Naive thymus-derived CD8-positive, alpha-beta T cell (primary cell): ENCODE measurements at regions not wholly inside any gene's neighbourhood (a gene's known extent, or its start where the extent isn't known, plus 50 kb on each side); places are given as distances from the start of the nearest gene placed in this dataset.
A peak's percentile ranks its signal among the peaks of the same experiment; 100 is the strongest.

Experiments
- ATAC-seq, 2 donors: fragments of 150-1000 bp; cut with Tn5 transposase in 1 of 2; sonication (Bioruptor Pico), chemical (Tn5 transposase) in 1 of 2; 1 replicate in 1 of 2; 2 replicates in 1 of 2; pipeline ENCODE4 v1.10.0; 2021; ENCODE audit warnings: mild to moderate bottlenecking in 2 of 2, moderate library complexity in 2 of 2
- POLR2A ChIA-PET: fragments of 350-600 bp; sonication (Branson Sonifier 250); formaldehyde crosslinking; loops from one replicate; lab custom pipeline; 2021; ENCODE audit warnings: antibody characterized with exemption; lab: Charles Lee
- DNase-seq, 10 donors: peaks; one replicate each; pipeline versions ENCODE4 v3.0.0 to v3.0.0-alpha.2; 2020 to 2022
- H3K27ac Mint-ChIP-seq, 10 donors: one replicate each; pipeline ENCODE4 v1.8.0; 2020 to 2022; ENCODE audit warnings: mild to moderate bottlenecking in 10 of 10, mixed read lengths in 10 of 10, moderate library complexity in 4 of 10, inconsistent platforms in 1 of 10
- H3K27me3 Mint-ChIP-seq, 5 donors: one replicate each; pipeline ENCODE4 v1.8.0; 2021 to 2022; ENCODE audit warnings: mixed read lengths in 5 of 5
- H3K36me3 Mint-ChIP-seq, 3 donors: one replicate each; pipeline ENCODE4 v1.8.0; 2020 to 2022; ENCODE audit warnings: mixed read lengths in 3 of 3, mild to moderate bottlenecking in 2 of 3, inconsistent platforms in 1 of 3
- H3K4me1 Mint-ChIP-seq, 4 donors: one replicate each; pipeline ENCODE4 v1.8.0; 2021 to 2022; ENCODE audit warnings: mixed read lengths in 4 of 4
- H3K4me3 Mint-ChIP-seq, 10 donors: one replicate each; pipeline ENCODE4 v1.8.0; 2020 to 2022; ENCODE audit warnings: mild to moderate bottlenecking in 10 of 10, mixed read lengths in 10 of 10, moderate library complexity in 6 of 10, inconsistent platforms in 1 of 10
- H3K9me3 Mint-ChIP-seq, 9 donors: one replicate each; pipeline ENCODE4 v1.8.0; 2020 to 2022; ENCODE audit warnings: mixed read lengths in 9 of 9, mild to moderate bottlenecking in 3 of 9, inconsistent platforms in 1 of 9, moderate library complexity in 1 of 9

DNA sequence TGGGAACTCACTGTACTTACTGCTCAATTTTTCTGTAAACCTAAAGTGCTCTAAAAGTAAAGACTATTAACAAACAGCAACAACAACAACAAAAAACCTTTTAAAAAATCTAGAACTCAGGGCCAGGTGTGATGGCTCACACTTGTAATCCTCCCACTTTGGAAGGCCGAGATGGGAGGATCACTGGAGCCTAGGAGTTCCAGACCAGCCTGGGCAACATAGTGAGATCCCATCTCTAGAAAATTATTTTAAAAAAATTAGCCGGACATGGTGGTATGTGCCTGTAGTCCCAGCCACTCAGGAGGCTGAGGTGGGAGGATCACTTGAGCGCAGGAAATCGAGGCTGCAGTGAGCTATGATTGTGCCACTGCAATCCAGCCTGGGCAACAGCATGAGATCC lies 161.8 kb downstream of the NUP210 start:
- peaks cover 8 to 12% (median 10%) of the 10 kb centered on the region in 4 donors for H3K4me1 Mint-ChIP-seq
- H3K36me3 Mint-ChIP-seq: no peaks in the 10 kb centered on the region
- POLR2A ChIA-PET: no interaction called here
- no peaks in the 10 kb centered on the region for H3K9me3 Mint-ChIP-seq
- no peak overlapping the region for H3K27ac Mint-ChIP-seq
- DNase-seq: no peak
- ATAC-seq: no peak
- peaks cover 0 to 2% (median 0%) of the 10 kb centered on the region in 5 donors for H3K27me3 Mint-ChIP-seq
- no peak overlapping the region for H3K4me3 Mint-ChIP-seq

DNA sequence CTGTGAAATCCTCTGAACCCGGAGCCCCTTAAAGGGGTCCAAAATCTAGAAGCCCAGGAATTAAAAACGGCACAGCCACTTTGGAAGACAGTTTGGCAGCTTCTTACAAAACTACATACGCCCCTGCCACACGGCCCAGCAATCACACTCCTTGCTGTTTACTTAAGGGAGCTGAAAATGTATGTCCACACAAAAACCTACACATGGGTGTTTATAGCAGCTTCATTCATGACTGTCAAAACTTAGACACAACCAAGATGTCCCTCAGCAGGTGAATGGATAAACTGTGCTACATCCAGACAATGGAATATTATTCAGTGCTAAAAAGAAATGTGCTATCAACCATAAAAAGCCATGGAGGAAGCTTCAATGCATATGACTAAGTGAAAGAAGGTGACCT lies 162.5 kb downstream of the NUP210 start:
- H3K36me3 Mint-ChIP-seq: no peaks in the 10 kb centered on the region
- no peaks in the 10 kb centered on the region for H3K9me3 Mint-ChIP-seq
- ATAC-seq (no peak), DNase-seq (no peak)
- H3K4me3 Mint-ChIP-seq: no peak overlapping the region
- H3K27ac Mint-ChIP-seq: no peak overlapping the region
- POLR2A ChIA-PET: no interaction called here
- H3K4me1 Mint-ChIP-seq: peaks cover 5 to 8% (median 7%) of the 10 kb centered on the region in 4 donors
- peaks cover 0 to 2% (median 0%) of the 10 kb centered on the region in 5 donors for H3K27me3 Mint-ChIP-seq

DNA sequence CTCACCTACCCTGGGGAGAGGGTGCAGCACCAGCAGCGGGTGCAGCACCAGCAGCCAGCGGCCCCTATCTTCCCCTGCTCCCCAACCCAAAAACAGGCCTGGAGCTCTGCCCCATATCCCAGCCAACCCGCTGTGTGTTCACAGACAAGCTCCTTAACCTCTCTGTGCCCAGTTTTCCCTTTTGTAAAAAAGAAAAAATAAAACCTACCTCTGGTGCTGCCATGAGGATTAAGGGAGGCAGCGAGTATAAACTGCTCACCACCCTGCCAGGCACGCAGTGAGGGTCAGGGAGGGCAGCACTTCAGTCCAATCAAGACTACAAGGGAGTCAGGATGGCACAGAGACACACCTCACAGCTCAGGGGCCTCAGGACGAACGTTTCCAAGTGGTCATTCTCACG lies 163.3 kb downstream of the NUP210 start:
- Mint-ChIP-seq H3K4me3 (no peak overlapping the region), H3K27ac (peak overlapping the region in 1 of 10 donors; percentile 0), H3K27me3 (peaks cover 0 to 8% (median 6%) of the 10 kb centered on the region in 5 donors), H3K36me3 (no peaks in the 10 kb centered on the region), H3K4me1 (peaks cover 0 to 2% (median 2%) of the 10 kb centered on the region in 4 donors), H3K9me3 (no peaks in the 10 kb centered on the region)
- no peak for DNase-seq
- ATAC-seq: no peak
- POLR2A ChIA-PET: no interaction called here

DNA sequence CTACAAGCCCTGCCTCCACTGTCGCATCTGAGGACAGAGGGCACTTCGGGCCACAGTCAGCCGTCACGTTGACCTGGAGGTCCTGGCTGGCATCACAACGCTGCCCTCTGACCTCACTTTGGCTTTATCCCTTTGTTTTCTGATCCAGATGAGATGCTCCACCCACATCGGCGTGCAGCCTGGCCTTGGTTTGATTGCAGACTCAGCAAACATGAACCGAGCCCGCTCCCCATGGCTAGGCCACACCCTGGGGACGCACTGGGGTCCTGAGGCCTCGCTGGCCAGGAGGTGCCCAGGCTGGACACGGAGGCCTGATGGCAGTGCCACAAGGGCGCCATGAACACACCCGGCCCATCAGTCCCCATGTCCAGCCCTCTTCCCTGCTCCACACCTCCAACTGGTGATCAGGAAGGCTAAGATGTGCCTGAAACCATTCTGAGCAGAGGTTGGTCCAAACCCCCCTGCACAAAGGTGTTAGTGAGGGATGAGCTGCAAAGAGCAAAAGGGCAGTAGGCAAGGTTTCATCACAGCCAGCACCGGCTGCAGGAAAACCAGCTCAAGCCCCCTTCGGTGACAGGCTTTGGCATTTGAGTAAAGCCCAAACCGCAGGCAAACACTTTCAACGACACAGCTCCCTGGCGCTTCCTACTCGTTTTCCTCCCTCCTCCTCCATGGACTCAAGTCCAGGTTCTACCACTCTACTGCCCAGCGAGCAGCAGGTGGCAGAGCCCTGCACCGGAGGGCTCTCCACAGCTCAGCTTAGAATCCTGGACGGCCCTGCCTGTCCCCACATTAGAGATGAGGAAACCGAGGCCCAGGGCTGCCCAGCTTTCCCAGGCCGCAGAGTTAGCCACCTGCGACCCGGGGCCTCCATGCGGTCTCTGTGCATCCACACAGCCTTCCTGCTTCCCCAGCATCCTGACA lies 165.8 kb downstream of the NUP210 start:
- Mint-ChIP-seq H3K36me3 (no peaks in the 10 kb centered on the region), H3K27ac (no peak overlapping the region), H3K9me3 (no peaks in the 10 kb centered on the region), H3K27me3 (peaks cover 0 to 11% (median 10%) of the 10 kb centered on the region in 5 donors), H3K4me3 (no peak overlapping the region), H3K4me1 (no peaks in the 10 kb centered on the region)
- ATAC-seq: no peak
- POLR2A ChIA-PET: no interaction called here
- peak in 1 of 10 donors; percentile 34 for DNase-seq

DNA sequence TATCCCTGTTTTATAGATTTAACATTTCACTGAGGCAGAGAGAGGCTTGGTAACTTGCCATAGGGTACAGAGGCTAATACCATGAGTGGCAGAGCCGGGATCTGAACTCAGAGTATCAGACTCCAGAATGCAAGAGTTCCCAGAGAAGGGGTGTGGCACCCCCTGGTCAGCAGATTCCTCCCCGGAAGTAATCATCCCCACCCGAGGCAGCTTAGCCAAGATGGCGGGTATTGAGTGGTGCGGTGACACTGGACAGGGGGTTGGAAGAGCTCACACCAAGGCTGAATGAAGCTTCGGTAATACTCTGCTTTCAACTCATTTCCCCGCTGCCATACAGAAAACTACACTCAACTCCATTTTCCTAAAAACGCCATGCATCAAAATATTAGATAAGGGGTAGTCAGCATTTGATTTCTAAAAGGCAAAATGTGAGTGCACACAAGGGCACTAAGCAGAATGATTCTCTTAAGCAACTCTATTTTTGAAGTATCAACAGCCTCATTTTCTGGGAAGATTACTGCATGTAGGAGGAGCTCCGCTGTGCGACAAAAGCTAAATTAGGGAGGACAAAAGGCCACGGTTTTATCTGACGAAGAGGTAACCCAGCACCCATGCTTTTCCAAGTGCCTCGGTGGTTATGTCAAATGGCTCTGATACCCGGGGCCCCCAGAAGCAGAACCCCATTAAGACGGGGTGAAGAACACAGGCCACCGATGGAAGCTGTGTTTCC lies 166.7 kb downstream of the NUP210 start:
- Mint-ChIP-seq H3K4me1 (no peaks in the 10 kb centered on the region), H3K4me3 (no peak overlapping the region), H3K9me3 (no peaks in the 10 kb centered on the region), H3K27ac (no peak overlapping the region), H3K36me3 (no peaks in the 10 kb centered on the region), H3K27me3 (peaks cover 0 to 11% (median 10%) of the 10 kb centered on the region in 5 donors)
- POLR2A ChIA-PET: no interaction called here
- ATAC-seq (no peak), DNase-seq (peak in 1 of 10 donors; percentile 22)

DNA sequence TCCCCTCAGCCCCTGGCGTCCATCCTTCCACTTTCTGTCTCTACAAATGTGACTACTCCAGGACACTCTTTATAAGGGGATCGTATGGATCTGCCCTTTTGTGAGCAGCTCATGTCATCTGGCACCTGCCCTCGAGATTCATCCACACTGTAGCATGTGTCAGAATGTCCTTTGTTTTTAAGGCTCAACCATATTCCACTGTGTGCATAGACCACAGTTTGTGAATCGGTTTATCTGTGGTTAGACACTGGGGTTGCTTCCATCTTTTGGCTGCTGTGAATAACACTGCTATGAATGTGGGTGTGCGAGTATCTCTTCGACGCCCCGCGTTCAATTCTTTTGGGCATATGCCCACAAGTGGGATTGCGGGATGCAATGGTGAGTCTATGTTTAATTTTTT lies 167.9 kb downstream of the NUP210 start:
- Mint-ChIP-seq H3K9me3 (no peaks in the 10 kb centered on the region), H3K27me3 (peaks cover 0 to 11% (median 10%) of the 10 kb centered on the region in 5 donors), H3K36me3 (no peaks in the 10 kb centered on the region), H3K4me3 (no peak overlapping the region), H3K27ac (peak overlapping the region in 2 of 10 donors; percentile 47 to 49), H3K4me1 (no peaks in the 10 kb centered on the region)
- peak in 1 of 10 donors; percentile 24 for DNase-seq
- no peak for ATAC-seq
- POLR2A ChIA-PET: no interaction called here

DNA sequence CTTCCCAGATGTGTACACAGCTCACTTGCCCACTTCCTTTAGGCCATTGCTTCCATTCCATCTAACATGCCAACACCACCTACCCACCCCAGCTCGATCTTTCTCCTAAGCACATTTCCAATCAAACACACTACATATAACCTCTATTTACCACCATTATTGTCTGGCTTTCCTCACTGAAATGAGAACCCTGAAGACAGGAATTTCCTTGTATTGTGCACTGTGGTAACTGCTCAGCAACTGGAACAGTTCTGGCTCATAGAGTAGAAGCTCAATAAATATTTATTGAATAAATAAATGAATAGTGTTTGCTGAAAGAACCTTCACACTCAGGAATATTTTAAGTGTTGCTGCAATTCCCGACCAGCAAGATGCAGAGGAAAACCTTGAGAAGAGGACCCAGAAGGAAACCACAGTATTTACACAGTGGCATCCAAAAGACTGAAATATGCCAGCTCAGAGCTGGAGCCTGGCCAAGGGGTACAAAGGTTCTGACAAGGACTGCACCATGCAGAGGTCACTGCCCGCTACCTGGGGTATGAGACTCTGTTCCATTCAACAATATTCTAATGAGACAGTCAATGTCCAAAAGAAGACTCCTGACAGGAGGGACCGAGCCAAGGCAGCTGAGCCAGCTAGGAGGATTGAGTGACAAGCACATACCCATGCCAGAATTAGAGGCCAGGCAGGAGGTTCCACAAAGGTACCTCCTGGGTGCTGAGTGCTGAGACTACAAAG lies 168.8 kb downstream of the NUP210 start:
- POLR2A ChIA-PET: interaction anchor here (0.6 kb wide), 1 partner anchor 1635 kb away, joined by 5 read pairs; no protein-coding TSS in a partner anchor
- ATAC-seq (no peak), DNase-seq (no peak)
- Mint-ChIP-seq H3K36me3 (no peaks in the 10 kb centered on the region), H3K27me3 (peaks cover 0 to 11% (median 10%) of the 10 kb centered on the region in 5 donors), H3K4me3 (no peak overlapping the region), H3K9me3 (no peaks in the 10 kb centered on the region), H3K4me1 (no peaks in the 10 kb centered on the region), H3K27ac (peak overlapping the region in 1 of 10 donors; percentile 47)

DNA sequence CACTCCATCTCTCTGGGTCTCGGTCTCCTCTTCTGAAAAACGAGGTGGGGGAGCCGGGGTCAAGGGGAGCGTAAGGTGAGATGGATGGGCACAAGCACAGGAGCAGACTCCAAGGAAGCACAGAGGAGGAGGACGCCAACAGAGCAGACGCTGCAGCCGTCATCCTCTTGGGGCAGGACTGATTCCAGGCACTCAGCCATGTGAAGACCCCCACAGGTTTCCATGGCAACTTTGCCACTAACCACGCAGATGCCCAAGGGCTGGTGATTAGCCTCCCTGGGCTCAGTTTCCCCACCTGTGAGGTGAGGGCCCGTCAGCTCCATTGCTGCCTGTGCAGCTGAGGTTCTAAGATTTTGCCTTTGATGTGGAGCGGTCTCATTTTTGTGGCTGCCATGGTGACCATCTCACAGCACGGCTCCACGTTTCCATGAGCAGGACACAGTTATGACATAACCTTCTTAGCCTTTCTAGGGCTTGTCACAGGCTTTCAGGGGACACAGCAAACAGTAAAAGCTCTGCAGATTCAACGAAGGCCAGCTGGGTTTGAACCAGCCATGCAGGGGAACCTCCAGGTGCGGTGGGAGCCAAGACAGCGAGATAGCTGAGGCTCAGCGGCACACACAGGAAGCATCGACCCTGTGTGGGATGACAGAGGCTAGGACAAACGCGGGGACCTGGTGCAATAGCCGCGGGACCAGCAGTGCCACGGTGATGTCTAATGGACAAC lies 170.3 kb downstream of the NUP210 start:
- Mint-ChIP-seq H3K36me3 (no peaks in the 10 kb centered on the region), H3K4me3 (no peak overlapping the region), H3K9me3 (no peaks in the 10 kb centered on the region), H3K4me1 (no peaks in the 10 kb centered on the region), H3K27ac (no peak overlapping the region), H3K27me3 (peaks cover 0 to 11% (median 10%) of the 10 kb centered on the region in 5 donors)
- ATAC-seq: no peak
- POLR2A ChIA-PET: interaction anchor here (0.7 kb wide), 1 partner anchor 77 kb away, joined by 4 read pairs; no protein-coding TSS in a partner anchor
- peak in 1 of 10 donors; percentile 37 for DNase-seq

DNA sequence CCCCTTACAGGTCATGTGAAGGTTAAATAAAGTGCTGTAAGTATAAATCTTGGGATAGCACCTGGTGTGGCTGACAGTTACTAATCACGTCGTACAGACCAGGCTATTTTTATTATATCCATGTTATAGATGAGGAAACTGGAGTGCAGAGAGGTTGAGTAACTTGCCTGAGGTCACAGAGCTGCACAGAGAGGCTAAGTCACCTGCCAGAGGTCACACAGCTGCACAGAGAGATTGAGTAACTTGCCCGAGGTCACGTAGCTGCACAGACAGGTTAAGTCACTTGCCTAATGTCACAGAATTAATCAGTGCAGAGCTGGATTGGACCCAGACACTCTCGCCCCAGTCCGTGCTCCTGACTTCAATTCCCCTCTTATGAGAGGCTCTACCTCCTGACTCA lies 171.5 kb downstream of the NUP210 start:
- Mint-ChIP-seq H3K27ac (peak overlapping the region in 1 of 10 donors; percentile 74), H3K4me1 (no peaks in the 10 kb centered on the region), H3K27me3 (peaks cover 0 to 11% (median 10%) of the 10 kb centered on the region in 5 donors), H3K36me3 (no peaks in the 10 kb centered on the region), H3K4me3 (no peak overlapping the region), H3K9me3 (no peaks in the 10 kb centered on the region)
- no peak for DNase-seq
- POLR2A ChIA-PET: no interaction called here
- no peak for ATAC-seq

DNA sequence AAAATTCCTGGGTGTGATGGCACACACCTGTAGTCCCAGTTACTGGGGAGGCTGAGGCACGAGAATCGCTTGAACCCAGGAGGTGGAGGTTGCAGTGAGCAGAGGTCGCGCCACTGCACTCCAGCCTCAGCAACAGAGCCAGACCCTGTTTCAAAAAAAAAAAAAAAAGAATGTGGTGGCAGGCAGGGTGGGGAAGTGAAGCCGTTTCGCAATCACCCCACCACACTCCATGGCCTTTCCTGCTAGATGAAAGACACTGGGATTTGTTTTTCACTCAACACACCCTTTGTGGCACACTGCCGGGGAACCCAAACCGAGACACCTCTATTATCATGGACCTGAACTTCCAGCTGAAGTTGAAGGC lies 172.4 kb upstream of the IQSEC1 start:
- Mint-ChIP-seq H3K4me3 (no peak overlapping the region), H3K9me3 (no peaks in the 10 kb centered on the region), H3K36me3 (no peaks in the 10 kb centered on the region), H3K4me1 (no peaks in the 10 kb centered on the region), H3K27me3 (peaks cover 0 to under 1% (median 0%) of the 10 kb centered on the region in 5 donors), H3K27ac (no peak overlapping the region)
- POLR2A ChIA-PET: interaction anchor here (0.7 kb wide), 1 partner anchor 9 kb away, joined by 3 read pairs; no protein-coding TSS in a partner anchor
- ATAC-seq (no peak), DNase-seq (no peak)

DNA sequence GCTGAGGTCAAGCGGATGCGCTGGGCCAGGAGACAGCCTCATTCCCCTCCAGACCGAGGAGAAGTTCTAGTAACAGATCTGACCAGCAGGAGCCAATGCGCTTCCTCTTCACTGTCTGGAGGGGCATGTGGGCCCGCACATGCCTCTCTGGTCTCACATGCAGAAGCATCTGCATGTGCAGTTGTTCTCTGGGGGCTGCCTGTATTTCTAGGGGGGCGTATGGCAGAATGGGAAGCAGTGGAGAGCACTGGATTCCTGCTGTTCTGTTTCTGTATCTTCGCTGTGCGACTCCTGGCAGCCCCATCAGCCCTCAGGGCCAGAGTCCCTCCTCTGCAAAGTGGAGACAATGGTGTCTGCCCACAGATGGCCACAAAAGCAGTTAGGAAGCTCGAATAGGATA lies 170.4 kb upstream of the IQSEC1 start:
- POLR2A ChIA-PET: no interaction called here
- H3K4me3 Mint-ChIP-seq: no peak overlapping the region
- H3K9me3 Mint-ChIP-seq: no peaks in the 10 kb centered on the region
- ATAC-seq (no peak), DNase-seq (no peak)
- H3K36me3 Mint-ChIP-seq: no peaks in the 10 kb centered on the region
- H3K27me3 Mint-ChIP-seq: peaks cover 0 to under 1% (median 0%) of the 10 kb centered on the region in 5 donors
- no peak overlapping the region for H3K27ac Mint-ChIP-seq
- H3K4me1 Mint-ChIP-seq: no peaks in the 10 kb centered on the region

DNA sequence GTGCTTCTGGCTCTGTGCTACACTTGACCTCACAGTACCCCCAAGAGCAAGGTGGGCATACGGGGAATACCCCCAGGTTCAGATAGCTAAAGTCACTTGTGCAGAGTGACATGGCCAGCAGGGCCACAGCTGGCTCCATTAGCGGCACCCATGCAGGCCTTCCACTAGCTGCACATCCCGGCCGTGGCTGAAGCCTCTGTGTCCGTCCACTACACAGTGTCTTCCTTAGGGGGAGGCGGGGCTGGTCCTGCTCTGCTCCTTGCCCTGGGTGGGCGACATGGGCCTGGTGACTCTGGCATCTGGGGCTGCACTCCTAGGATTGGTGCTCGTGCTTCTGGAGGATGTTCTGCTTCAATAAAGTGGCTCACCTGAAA lies 169.1 kb upstream of the IQSEC1 start:
- ATAC-seq (no peak), DNase-seq (no peak)
- no peaks in the 10 kb centered on the region for H3K36me3 Mint-ChIP-seq
- peaks cover 0 to 3% (median 0%) of the 10 kb centered on the region in 4 donors for H3K4me1 Mint-ChIP-seq
- POLR2A ChIA-PET: no interaction called here
- no peaks in the 10 kb centered on the region for H3K9me3 Mint-ChIP-seq
- H3K4me3 Mint-ChIP-seq: no peak overlapping the region
- peaks cover 0 to 5% (median 0%) of the 10 kb centered on the region in 5 donors for H3K27me3 Mint-ChIP-seq
- no peak overlapping the region for H3K27ac Mint-ChIP-seq
